Right lobe of liver (tissue), 6 donors: ENCODE measurements at regions not wholly inside any gene's neighbourhood (a gene's known extent, or its start where the extent isn't known, plus 50 kb on each side); places are given as distances from the start of the nearest gene placed in this dataset.

Experiments
- ATAC-seq, 4 donors: fragments of 200-7000 bp; cut with Tn5 transposase; one replicate each; pipeline ENCODE4 v1.9.1; 2020; ENCODE audit warnings: mild to moderate bottlenecking in 4 of 4, moderate library complexity in 4 of 4
- DNase-seq, 3 donors: peaks; one replicate each; pipeline ENCODE4 v3.0.0-alpha.2; 2020
- H3K27ac ChIP-seq, 3 donors: fragments of 200-600 bp; one replicate each; pipeline ENCODE4 v1.8.0; 2022
- H3K27me3 ChIP-seq, 2 donors: fragments of 200-600 bp; one replicate each; pipeline ENCODE4 v1.8.0; 2022
- H3K36me3 ChIP-seq, 4 donors: fragments of 200-600 bp; sonication (generic) in 1 of 4; one replicate each; pipeline versions ENCODE4 v1.5.1 to v1.8.0; 2017 to 2022; ENCODE audit warnings: control low read depth in 1 of 4
- H3K4me1 ChIP-seq, 4 donors: fragments of 200-600 bp; sonication (generic) in 1 of 4; one replicate each; pipeline versions ENCODE4 v1.5.1 to v1.8.0; 2017 to 2022; ENCODE audit warnings: control low read depth in 1 of 4
- H3K4me3 ChIP-seq, 3 donors: fragments of 200-600 bp; one replicate each; pipeline ENCODE4 v1.8.0; 2022
- H3K9me3 ChIP-seq, 4 donors: fragments of 200-600 bp; sonication (generic) in 1 of 4; one replicate each; pipeline versions ENCODE4 v1.5.1 to v1.8.0; 2017 to 2022; ENCODE audit warnings: control low read depth in 1 of 4
- CTCF ChIP-seq, 4 donors: fragments of 200-600 bp in 3 of 4; fragments of 450-650 bp in 1 of 4; IDR thresholded peaks; one replicate each; pipeline versions ENCODE4 v1.5.1 to v1.8.0; 2016 to 2022; ENCODE audit warnings: antibody characterized with exemption in 4 of 4, mild to moderate bottlenecking in 2 of 4
- POLR2A ChIP-seq: fragments of 450-650 bp; IDR thresholded peaks from one replicate; pipeline ENCODE4 v1.6.1; 2017; ENCODE audit warnings: antibody characterized with exemption, mild to moderate bottlenecking
- WGBS: methylation state at CpG from one replicate; pipeline ENCODE4 v1.1.6; 2018; ENCODE audit warnings: low coverage, low lambda C conversion rate; ENCODE audit not compliant: insufficient coverage; ENCODE audit errors: missing lambda C conversion rate; 5-methylcytosine and 5-hydroxymethylcytosine counted together
- intact Hi-C, 2 donors: fragments of 100-400 bp; cut with DNase I; formaldehyde crosslinking; loops; one replicate each; pipeline versions ENCODE4 v1.11.2 to v1.14.1; 2022
- donor health status: DM: no; HTN: yes; CAD: no.
- donor health status: DM: no; HTN: no; CAD: no.
- donor health status: DM: no; HTN: no; CAD: no.
- donor health status: DM: no; HTN: yes; CAD: no.
- donor health status: DM: no; HTN: yes; CAD: no.

GRCh38 chr2:143893371-143893770 lies 626.5 kb downstream of the ZEB2 start:
- TF ChIP-seq CTCF (IDR thresholded peaks at IDR 0.05) (no peak), POLR2A (no peak)
- no peaks in the 10 kb centered on the region for H3K4me1 ChIP-seq
- no peaks in the 10 kb centered on the region for H3K9me3 ChIP-seq
- DNase-seq (no peak), ATAC-seq (no peak)
- H3K27me3 ChIP-seq = no peaks in the 10 kb centered on the region
- no peak overlapping the region for H3K4me3 ChIP-seq
- intact Hi-C loops = no loop called here
- H3K36me3 ChIP-seq = no peaks in the 10 kb centered on the region
- 74% methylated on average over 3 of the region's 3 CpGs for WGBS
- H3K27ac ChIP-seq = no peak overlapping the region

GRCh38 chr2:143891879-143892308 lies 628.0 kb downstream of the ZEB2 start:
- no peaks in the 10 kb centered on the region for H3K4me1 ChIP-seq
- no peaks in the 10 kb centered on the region for H3K9me3 ChIP-seq
- intact Hi-C loops = no loop called here
- no peak for DNase-seq
- H3K27me3 ChIP-seq = no peaks in the 10 kb centered on the region
- WGBS = 42% methylated on average over 7 of the region's 7 CpGs
- no peak for ATAC-seq
- H3K36me3 ChIP-seq = no peaks in the 10 kb centered on the region
- TF ChIP-seq CTCF (IDR thresholded peaks at IDR 0.05) (no peak), POLR2A (no peak)
- H3K27ac ChIP-seq = no peak overlapping the region
- H3K4me3 ChIP-seq = no peak overlapping the region

GRCh38 chr2:143890798-143891197 lies 629.1 kb downstream of the ZEB2 start:
- no peak for DNase-seq
- no peak for TF ChIP-seq CTCF (IDR thresholded peaks at IDR 0.05)
- no peak for TF ChIP-seq POLR2A
- 43% methylated on average over 3 of the region's 3 CpGs for WGBS
- Histone ChIP-seq H3K27me3 (no peaks in the 10 kb centered on the region), H3K4me3 (no peak overlapping the region), H3K4me1 (no peaks in the 10 kb centered on the region), H3K36me3 (no peaks in the 10 kb centered on the region), H3K27ac (no peak overlapping the region), H3K9me3 (no peaks in the 10 kb centered on the region)
- intact Hi-C loops = no loop called here
- ATAC-seq = no peak

DNA sequence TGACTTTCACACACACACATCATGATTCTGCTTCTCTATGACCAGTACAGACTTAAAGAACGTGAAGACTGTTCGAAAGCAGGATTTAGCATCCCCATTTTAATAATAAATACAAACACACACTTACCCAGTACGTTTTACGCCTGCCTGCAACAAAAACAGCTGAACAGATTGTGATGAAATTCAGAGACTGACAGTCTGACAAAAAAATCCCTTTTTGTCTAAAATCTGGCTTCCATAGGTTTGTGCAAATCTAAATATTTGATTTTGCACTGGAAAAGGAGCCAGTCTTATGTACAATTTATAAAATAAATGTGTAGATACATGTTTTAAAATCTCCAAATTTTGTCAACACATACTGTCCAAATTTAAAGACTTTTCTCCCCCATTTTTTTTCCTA lies 630.7 kb downstream of the ZEB2 start:
- Histone ChIP-seq H3K27ac (no peak overlapping the region), H3K27me3 (no peaks in the 10 kb centered on the region), H3K4me1 (no peaks in the 10 kb centered on the region), H3K36me3 (no peaks in the 10 kb centered on the region), H3K9me3 (no peaks in the 10 kb centered on the region), H3K4me3 (no peak overlapping the region)
- ATAC-seq (no peak), DNase-seq (no peak)
- TF ChIP-seq CTCF (IDR thresholded peaks at IDR 0.05) = no peak
- no peak for TF ChIP-seq POLR2A
- intact Hi-C loops = no loop called here
- WGBS = 57% methylated on average over 4 of the region's 4 CpGs

- no peaks in the 10 kb centered on the region for H3K9me3 ChIP-seq
- H3K4me3 ChIP-seq = no peak overlapping the region
- H3K27me3 ChIP-seq = no peaks in the 10 kb centered on the region
- no peak for ATAC-seq
- H3K4me1 ChIP-seq = no peaks in the 10 kb centered on the region
- WGBS = 90% methylated on average over 3 of the region's 3 CpGs
- H3K27ac ChIP-seq = no peak overlapping the region
- H3K36me3 ChIP-seq = no peaks in the 10 kb centered on the region
- intact Hi-C loops = no loop called here
- TF ChIP-seq POLR2A (no peak), CTCF (IDR thresholded peaks at IDR 0.05) (no peak)
- DNase-seq = no peak
These were observed 634.5 kb downstream of the ZEB2 start for GRCh38 chr2:143885461-143885860.
